Upper lobe of left lung (tissue), 4 donors: ENCODE measurements at regions not wholly inside any gene's neighbourhood (a gene's known extent, or its start where the extent isn't known, plus 50 kb on each side); places are given as distances from the start of the nearest gene placed in this dataset.

Experiments used
- CTCF ChIP-seq, 6 experiments: fragments of 450-650 bp in 4 of 6; fragments of 200-600 bp in 2 of 6; sonication (generic) in 2 of 6; IDR thresholded peaks; one replicate each; pipeline ENCODE4 v1.5.1; 2016 to 2019; ENCODE audit warnings: antibody characterized with exemption in 6 of 6
- POLR2A ChIP-seq, 4 donors: fragments of 450-650 bp; IDR thresholded peaks; one replicate each; pipeline ENCODE4 v1.5.1; 2016 to 2017; ENCODE audit warnings: antibody characterized with exemption in 4 of 4, mild to moderate bottlenecking in 2 of 4

GRCh38 chr5:144598451-144599068 lies 427.9 kb downstream of the KCTD16 start:
- TF ChIP-seq CTCF (IDR thresholded peaks at IDR 0.05) (no peak), POLR2A (IDR thresholded peaks at IDR 0.05) (no peak)
